Gastrocnemius medialis (tissue), 4 donors: ENCODE measurements at regions not wholly inside any gene's neighbourhood (a gene's known extent, or its start where the extent isn't known, plus 50 kb on each side); places are given as distances from the start of the nearest gene placed in this dataset.

Experiments used
- POLR2A ChIP-seq, 2 donors: fragments of 450-650 bp; IDR thresholded peaks; one replicate each; pipeline ENCODE4 v1.6.1; 2017; ENCODE audit warnings: antibody characterized with exemption in 2 of 2, mild to moderate bottlenecking in 2 of 2, moderate library complexity in 2 of 2
- TF ChIP-seq, protein P1 (sequence below), 5 experiments: fragments of 450-650 bp in 3 of 5; fragments of 200-600 bp in 2 of 5; sonication (generic) in 2 of 5; IDR thresholded peaks in 4 of 5; conservative IDR thresholded peaks in 1 of 5; 1 replicate in 4 of 5; 2 replicates in 1 of 5; pipeline ENCODE4 v1.5.1; 2016 to 2019; ENCODE audit warnings: antibody characterized with exemption in 5 of 5, mild to moderate bottlenecking in 3 of 5, moderate library complexity in 3 of 5

GRCh38 chr6:19427548-19427947, 409.6 kb upstream of the ID4 start:
- TF ChIP-seq, protein P1, sequence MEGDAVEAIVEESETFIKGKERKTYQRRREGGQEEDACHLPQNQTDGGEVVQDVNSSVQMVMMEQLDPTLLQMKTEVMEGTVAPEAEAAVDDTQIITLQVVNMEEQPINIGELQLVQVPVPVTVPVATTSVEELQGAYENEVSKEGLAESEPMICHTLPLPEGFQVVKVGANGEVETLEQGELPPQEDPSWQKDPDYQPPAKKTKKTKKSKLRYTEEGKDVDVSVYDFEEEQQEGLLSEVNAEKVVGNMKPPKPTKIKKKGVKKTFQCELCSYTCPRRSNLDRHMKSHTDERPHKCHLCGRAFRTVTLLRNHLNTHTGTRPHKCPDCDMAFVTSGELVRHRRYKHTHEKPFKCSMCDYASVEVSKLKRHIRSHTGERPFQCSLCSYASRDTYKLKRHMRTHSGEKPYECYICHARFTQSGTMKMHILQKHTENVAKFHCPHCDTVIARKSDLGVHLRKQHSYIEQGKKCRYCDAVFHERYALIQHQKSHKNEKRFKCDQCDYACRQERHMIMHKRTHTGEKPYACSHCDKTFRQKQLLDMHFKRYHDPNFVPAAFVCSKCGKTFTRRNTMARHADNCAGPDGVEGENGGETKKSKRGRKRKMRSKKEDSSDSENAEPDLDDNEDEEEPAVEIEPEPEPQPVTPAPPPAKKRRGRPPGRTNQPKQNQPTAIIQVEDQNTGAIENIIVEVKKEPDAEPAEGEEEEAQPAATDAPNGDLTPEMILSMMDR (IDR thresholded peaks at IDR 0.05 in 4 of 5, conservative IDR thresholded peaks at IDR 0.05 in 1 of 5): no peak
- no peak for TF ChIP-seq POLR2A (IDR thresholded peaks at IDR 0.05)
